DOHH2 (cell line): ENCODE measurements at regions not wholly inside any gene's neighbourhood (a gene's known extent, or its start where the extent isn't known, plus 50 kb on each side); places are given as distances from the start of the nearest gene placed in this dataset.

ENCODE experiments used
- H3F3A ChIP-seq: fragments of 200-600 bp; sonication (generic), shearing (Covaris generic); 2 replicates; pipeline ENCODE4 v1.6.0; 2016; ENCODE audit warnings: antibody characterized with exemption, mild to moderate bottlenecking; ENCODE audit not compliant: control insufficient read depth, insufficient read depth
- H3K27ac ChIP-seq: fragments of 200-600 bp; sonication (generic); 2 replicates; pipeline ENCODE4 v1.5.1; 2014; ENCODE audit warnings: low read depth, mild to moderate bottlenecking, low read length, moderate library complexity
- H3K27me3 ChIP-seq: fragments of 200-600 bp; sonication (generic); 2 replicates; pipeline ENCODE4 v1.6.1; 2014; ENCODE audit warnings: mild to moderate bottlenecking, low read length, mixed read lengths; ENCODE audit not compliant: control insufficient read depth
- H3K36me3 ChIP-seq: fragments of 200-600 bp; sonication (generic); 2 replicates; pipeline ENCODE4 v1.6.1; 2014; ENCODE audit warnings: mild to moderate bottlenecking, low read length, moderate library complexity, mixed read lengths; ENCODE audit not compliant: control insufficient read depth
- H3K4me1 ChIP-seq: fragments of 200-600 bp; sonication (generic); 2 replicates; pipeline ENCODE4 v1.6.1; 2014; ENCODE audit warnings: mild to moderate bottlenecking, low read length, mixed read lengths; ENCODE audit not compliant: control insufficient read depth
- H3K4me2 ChIP-seq: fragments of 200-600 bp; sonication (generic); 2 replicates; pipeline ENCODE4 v1.6.0; 2014; ENCODE audit warnings: mild to moderate bottlenecking, low read length, moderate library complexity
- H3K4me3 ChIP-seq: fragments of 200-600 bp; sonication (generic); 2 replicates; pipeline ENCODE4 v1.5.1; 2014; ENCODE audit warnings: mild to moderate bottlenecking, low read length, mixed read lengths
- H3K79me2 ChIP-seq: fragments of 200-600 bp; sonication (generic); 2 replicates; pipeline ENCODE4 v1.6.1; 2014; ENCODE audit warnings: mild to moderate bottlenecking, low read length, mixed read lengths; ENCODE audit not compliant: control insufficient read depth
- H3K9me2 ChIP-seq: fragments of 200-600 bp; sonication (generic); replicated peaks from 2 replicates; pipeline ENCODE4 v1.6.1; 2014; ENCODE audit warnings: mild to moderate bottlenecking, low read length, mixed read lengths; ENCODE audit not compliant: control insufficient read depth
- H3K9me3 ChIP-seq: fragments of 200-600 bp; sonication (generic); 2 replicates; pipeline ENCODE4 v1.6.1; 2014; ENCODE audit warnings: antibody characterized with exemption, low read length, mixed read lengths; ENCODE audit not compliant: control insufficient read depth, insufficient read depth
- H4K20me1 ChIP-seq: fragments of 200-600 bp; sonication (generic); 2 replicates; pipeline ENCODE4 v1.6.0; 2014; ENCODE audit warnings: low read depth, mild to moderate bottlenecking, antibody characterized with exemption, low read length, moderate library complexity; ENCODE audit not compliant: control insufficient read depth, insufficient read depth
- EZH2phosphoT487 ChIP-seq: fragments of 200-600 bp; sonication (generic); IDR thresholded peaks from 2 replicates; pipeline ENCODE4 v1.6.1; 2017; ENCODE audit warnings: borderline replicate concordance, mild to moderate bottlenecking, antibody characterized with exemption, low read length, moderate library complexity, mixed read lengths
- TF ChIP-seq, protein P1 (sequence below): fragments of 200-600 bp; sonication (generic); IDR thresholded peaks from one replicate; pipeline ENCODE4 v1.5.1; 2014; ENCODE audit warnings: antibody characterized with exemption, mild to moderate bottlenecking, low read depth, low read length; ENCODE audit not compliant: poor library complexity, severe bottlenecking

DNA sequence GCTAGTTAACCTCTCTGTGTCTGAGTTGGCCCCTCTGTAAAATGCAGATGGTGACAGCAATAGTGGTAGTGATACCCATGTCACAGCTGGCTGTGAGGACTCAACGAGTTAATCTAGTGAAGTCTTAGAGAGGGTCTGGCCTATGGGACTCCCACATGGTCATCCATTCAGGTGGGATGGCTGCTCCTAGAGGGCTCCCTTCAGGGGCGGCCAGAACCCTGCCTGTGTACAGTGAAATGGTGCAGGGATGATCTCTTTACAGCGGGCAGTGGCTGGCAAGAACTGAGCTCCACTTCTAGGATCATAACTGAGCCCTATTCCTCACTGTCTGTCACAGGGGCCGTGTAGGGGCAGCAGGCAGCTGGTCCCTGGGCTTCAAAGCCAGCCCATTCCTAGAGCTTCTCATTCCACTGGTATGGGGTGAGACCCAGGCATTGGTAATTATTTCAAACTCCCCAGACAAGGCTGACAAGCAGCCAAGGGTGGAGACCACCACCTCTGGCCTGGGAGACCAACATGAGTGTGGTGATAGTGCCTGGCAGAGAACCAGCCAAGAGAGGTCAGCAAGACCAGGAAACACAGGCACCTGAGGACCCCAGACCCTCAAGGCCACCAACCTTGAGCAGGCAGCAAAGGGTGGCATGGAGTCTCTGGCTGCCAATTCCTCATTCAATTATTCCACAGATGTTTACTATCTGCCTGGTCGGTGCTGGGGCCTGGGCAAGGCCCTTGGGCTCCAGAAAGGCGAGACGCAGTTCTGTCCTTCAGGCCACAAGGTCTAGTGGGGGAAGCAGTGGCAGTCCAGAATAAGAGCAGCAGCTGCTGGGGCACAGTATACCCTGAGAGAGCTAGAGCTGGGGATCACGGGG is 103.4 kb downstream of the MRPL14 start:
- Histone ChIP-seq H3K4me1 (no peaks in the 10 kb centered on the region), H3K4me3 (no peak overlapping the region), H3K27me3 (peaks cover 7% of the 10 kb centered on the region), H3K4me2 (no peak overlapping the region), H3K36me3 (no peaks in the 10 kb centered on the region), H3K9me2 (no peaks in the 10 kb centered on the region), H4K20me1 (no peaks in the 10 kb centered on the region), H3K9me3 (no peaks in the 10 kb centered on the region), H3K79me2 (no peaks in the 10 kb centered on the region), H3F3A (no peaks in the 10 kb centered on the region), H3K27ac (no peak overlapping the region)
- TF ChIP-seq EZH2phosphoT487 = no peak
- TF ChIP-seq, protein P1, sequence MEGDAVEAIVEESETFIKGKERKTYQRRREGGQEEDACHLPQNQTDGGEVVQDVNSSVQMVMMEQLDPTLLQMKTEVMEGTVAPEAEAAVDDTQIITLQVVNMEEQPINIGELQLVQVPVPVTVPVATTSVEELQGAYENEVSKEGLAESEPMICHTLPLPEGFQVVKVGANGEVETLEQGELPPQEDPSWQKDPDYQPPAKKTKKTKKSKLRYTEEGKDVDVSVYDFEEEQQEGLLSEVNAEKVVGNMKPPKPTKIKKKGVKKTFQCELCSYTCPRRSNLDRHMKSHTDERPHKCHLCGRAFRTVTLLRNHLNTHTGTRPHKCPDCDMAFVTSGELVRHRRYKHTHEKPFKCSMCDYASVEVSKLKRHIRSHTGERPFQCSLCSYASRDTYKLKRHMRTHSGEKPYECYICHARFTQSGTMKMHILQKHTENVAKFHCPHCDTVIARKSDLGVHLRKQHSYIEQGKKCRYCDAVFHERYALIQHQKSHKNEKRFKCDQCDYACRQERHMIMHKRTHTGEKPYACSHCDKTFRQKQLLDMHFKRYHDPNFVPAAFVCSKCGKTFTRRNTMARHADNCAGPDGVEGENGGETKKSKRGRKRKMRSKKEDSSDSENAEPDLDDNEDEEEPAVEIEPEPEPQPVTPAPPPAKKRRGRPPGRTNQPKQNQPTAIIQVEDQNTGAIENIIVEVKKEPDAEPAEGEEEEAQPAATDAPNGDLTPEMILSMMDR = no peak

DNA sequence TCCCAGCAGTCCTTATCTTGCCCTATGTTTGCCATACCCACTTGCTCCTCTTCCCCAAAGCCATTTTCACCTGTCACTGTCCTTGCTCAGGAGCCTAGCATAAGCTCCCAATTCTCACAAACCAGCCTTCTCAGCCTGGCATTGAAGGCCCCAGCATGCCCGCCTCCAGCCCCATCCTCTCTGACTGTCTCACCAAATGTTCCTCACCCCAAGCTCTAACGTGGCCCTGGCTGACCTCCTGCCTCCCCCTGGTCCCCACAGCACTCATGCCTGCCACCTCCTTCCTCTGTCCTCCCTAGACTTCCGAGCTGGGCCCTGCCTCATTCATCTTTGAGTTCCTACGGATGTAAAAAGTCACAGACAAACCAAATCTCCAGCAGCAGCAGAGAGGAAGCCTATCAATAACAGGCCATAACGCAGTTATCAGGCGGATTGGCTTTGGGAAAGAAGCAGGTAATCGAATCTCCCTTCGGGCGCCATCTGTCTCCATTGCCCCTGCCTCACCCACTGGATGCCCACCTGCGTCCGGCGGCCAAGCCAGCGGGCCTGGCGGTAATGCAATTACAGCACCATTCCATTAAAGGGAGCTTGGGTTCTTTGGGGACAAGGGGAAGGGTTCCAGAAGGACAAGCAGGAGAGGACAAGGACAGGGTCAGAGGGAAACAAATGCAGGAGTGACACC is 104.4 kb downstream of the MRPL14 start:
- Histone ChIP-seq H3K27me3 (peaks cover 3% of the 10 kb centered on the region; the same call in 1 of the 2 replicates), H3K79me2 (no peaks in the 10 kb centered on the region), H3K9me3 (no peaks in the 10 kb centered on the region), H3K4me3 (no peak overlapping the region), H3K9me2 (no peaks in the 10 kb centered on the region), H4K20me1 (no peaks in the 10 kb centered on the region), H3K4me1 (no peaks in the 10 kb centered on the region), H3F3A (no peaks in the 10 kb centered on the region), H3K27ac (no peak overlapping the region), H3K36me3 (no peaks in the 10 kb centered on the region), H3K4me2 (no peak overlapping the region)
- TF ChIP-seq EZH2phosphoT487 = no peak
- TF ChIP-seq, protein P1 = no peak

DNA sequence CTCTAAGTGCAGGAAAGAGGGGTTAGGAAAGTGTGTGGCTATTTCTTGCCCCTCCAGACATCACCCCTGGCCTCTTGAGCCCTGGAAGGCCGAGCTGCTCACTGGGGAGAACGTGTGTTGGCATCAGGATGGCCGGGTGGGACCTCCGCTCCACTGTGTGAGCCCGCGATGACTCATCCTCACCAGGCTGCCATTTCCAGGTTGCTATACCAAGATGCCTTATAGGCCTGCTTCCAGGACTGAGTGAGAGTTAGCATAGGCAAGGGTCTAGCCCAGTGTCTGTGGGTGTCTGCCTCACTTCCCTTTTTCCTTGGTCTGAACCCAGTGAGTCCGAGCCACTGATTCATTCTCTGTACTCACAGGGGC is 105.0 kb downstream of the MRPL14 start:
- Histone ChIP-seq H3K9me3 (no peaks in the 10 kb centered on the region), H3K27ac (no peak overlapping the region), H3K4me1 (no peaks in the 10 kb centered on the region), H3K36me3 (no peaks in the 10 kb centered on the region), H3K4me3 (no peak overlapping the region), H3F3A (no peaks in the 10 kb centered on the region), H3K27me3 (peaks cover 3% of the 10 kb centered on the region; the same call in 1 of the 2 replicates), H3K79me2 (no peaks in the 10 kb centered on the region), H4K20me1 (no peaks in the 10 kb centered on the region), H3K4me2 (no peak overlapping the region), H3K9me2 (no peaks in the 10 kb centered on the region)
- TF ChIP-seq, protein P1 = no peak
- no peak for TF ChIP-seq EZH2phosphoT487
